ENCODE measurements at regions not wholly inside any gene's neighbourhood (a gene's known extent, or its start where the extent isn't known, plus 50 kb on each side); places are given as distances from the start of the nearest gene placed in this dataset.
"Not testable (repeated sequence)": the region's sequence is repeated elsewhere in the genome, so short reads cannot be mapped to it uniquely, and the experiment has no call there.

DNA sequence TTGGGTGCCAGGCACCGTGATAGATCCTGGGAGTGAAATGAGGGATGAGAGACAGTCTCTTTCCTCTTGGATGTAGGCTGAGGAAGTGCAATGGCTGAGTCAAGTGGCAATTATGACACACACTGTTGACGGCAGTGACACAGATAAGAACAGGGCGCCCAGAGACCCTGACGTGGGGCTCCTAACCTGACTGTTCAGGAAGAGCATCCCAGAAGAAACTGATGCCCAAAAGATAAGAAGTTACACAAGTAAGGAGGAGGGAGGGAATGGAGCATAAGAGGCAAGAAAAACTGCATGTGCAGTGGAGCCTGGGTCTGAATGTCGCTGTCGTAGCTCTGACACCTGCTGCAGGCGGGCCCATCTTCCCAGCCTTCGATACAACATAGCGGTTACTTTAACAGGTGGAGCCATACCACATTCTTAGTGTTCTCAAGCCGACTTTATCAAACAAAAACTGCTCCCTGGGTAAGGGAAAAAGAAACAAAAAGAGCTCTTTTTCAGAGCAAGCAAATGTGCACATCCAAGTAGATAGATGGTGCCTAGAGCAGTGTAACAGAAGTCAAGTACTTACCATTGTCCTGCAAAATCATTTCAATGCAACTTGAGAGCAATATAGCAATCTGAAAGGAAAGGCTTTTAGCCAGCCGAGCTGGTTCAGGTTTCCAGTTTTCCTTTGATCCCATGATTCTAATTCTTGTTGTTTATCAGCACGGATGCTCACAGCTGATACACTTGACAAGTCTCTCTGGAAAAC is 463.9 kb upstream of the JARID2 start:
- no peak for ATAC-seq (ENCODE audit: insufficient read depth, low FRiP score)
- H3K9ac ChIP-seq (ENCODE audit: insufficient read depth in 1 of 2, low read length in 2 of 2): no peak overlapping the region
- no peaks in the 10 kb centered on the region for H3K27me3 ChIP-seq (ENCODE audit: control insufficient read depth in 3 of 3, insufficient read depth in 3 of 3, low read length in 2 of 3)
- peaks cover 0 to 8% (median 0%) of the 10 kb centered on the region in 4 donors for H3K9me3 ChIP-seq (ENCODE audit: control insufficient read depth in 4 of 4, insufficient read depth in 3 of 4, low read length in 3 of 4)
- H3K36me3 ChIP-seq (ENCODE audit: control insufficient read depth in 4 of 4, insufficient read depth in 4 of 4, low read length in 4 of 4): no peaks in the 10 kb centered on the region
- H3K4me3 ChIP-seq: no peak overlapping the region
- DNase-seq: no peak
- TF ChIP-seq, protein P1, sequence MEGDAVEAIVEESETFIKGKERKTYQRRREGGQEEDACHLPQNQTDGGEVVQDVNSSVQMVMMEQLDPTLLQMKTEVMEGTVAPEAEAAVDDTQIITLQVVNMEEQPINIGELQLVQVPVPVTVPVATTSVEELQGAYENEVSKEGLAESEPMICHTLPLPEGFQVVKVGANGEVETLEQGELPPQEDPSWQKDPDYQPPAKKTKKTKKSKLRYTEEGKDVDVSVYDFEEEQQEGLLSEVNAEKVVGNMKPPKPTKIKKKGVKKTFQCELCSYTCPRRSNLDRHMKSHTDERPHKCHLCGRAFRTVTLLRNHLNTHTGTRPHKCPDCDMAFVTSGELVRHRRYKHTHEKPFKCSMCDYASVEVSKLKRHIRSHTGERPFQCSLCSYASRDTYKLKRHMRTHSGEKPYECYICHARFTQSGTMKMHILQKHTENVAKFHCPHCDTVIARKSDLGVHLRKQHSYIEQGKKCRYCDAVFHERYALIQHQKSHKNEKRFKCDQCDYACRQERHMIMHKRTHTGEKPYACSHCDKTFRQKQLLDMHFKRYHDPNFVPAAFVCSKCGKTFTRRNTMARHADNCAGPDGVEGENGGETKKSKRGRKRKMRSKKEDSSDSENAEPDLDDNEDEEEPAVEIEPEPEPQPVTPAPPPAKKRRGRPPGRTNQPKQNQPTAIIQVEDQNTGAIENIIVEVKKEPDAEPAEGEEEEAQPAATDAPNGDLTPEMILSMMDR (IDR thresholded peaks at IDR 0.05; ENCODE audit: control extremely low read depth, extremely low read depth): no peak
- H3K4me1 ChIP-seq (ENCODE audit: control insufficient read depth in 5 of 5, insufficient read depth in 5 of 5, low read length in 5 of 5): peaks cover 0 to 26% (median 3%) of the 10 kb centered on the region in 5 donors
- no peak overlapping the region for H3K27ac ChIP-seq (ENCODE audit: low read depth in 1 of 2, low read length in 1 of 2)
- WGBS, 2 donors: 85 to 87% methylated on average over 12 of the region's 12 CpGs

DNA sequence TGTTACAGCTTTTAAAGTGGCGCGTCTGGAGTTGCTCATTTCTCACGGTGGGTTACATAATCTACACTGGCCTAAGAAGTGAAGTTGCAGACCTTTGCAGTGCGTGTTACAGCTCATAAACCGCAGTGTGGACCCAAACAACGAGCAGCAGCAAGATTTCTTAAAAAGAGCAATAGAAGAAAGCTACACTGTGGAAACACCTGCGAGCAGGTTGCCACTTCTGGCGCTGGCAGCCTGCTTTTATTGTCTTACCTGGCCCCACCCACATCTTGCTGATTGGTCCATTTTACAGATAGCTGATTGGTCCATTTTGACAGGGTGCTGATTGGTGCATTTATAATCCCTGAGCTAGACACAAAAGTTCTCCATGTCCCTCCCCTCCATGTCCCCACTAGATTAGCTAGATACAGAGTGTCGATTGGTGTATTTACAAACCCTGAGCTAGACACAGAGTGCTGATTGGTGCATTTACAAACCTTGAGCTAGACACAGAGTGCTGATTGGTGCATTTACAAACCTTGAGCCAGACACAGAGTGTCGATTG is 462.9 kb upstream of the JARID2 start:
- H3K27ac ChIP-seq (ENCODE audit: low read depth in 1 of 2, low read length in 1 of 2); H3K4me3 ChIP-seq; H3K9ac ChIP-seq (ENCODE audit: insufficient read depth in 1 of 2, low read length in 2 of 2); ATAC-seq (ENCODE audit: insufficient read depth, low FRiP score); H3K9me3 ChIP-seq (ENCODE audit: control insufficient read depth in 4 of 4, insufficient read depth in 3 of 4, low read length in 3 of 4); H3K27me3 ChIP-seq (ENCODE audit: control insufficient read depth in 3 of 3, insufficient read depth in 3 of 3, low read length in 2 of 3); H3K36me3 ChIP-seq (ENCODE audit: control insufficient read depth in 4 of 4, insufficient read depth in 4 of 4, low read length in 4 of 4); DNase-seq: not testable (repeated sequence)
- WGBS, 2 donors: 90 to 93% methylated on average over 10 of the region's 10 CpGs
- peaks cover 0 to 36% (median 3%) of the 10 kb centered on the region in 5 donors for H3K4me1 ChIP-seq (ENCODE audit: control insufficient read depth in 5 of 5, insufficient read depth in 5 of 5, low read length in 5 of 5)

DNA sequence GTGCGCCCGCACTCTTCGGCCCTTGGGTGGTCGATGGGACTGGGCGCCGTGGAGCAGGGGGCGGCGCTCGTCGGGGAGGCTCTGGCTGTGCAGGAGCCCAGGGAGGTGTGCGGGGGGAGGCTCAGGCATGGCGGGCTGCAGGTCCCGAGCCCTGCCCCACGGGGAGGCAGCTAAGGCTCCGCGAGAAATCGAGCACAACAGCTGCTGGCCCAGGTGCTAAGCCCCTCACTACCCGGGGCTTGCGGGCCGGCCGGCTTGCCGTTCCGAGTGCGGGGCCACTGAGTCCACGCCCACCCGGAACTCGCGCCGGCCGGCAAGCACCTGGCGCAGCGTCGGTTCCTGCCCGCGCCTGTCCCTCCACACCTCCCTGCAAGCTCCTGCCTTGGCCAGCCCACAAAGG is 462.3 kb upstream of the JARID2 start:
- H3K4me3 ChIP-seq: no peak overlapping the region
- DNase-seq (no peak), ATAC-seq (ENCODE audit: insufficient read depth, low FRiP score) (no peak)
- TF ChIP-seq, protein P1 (IDR thresholded peaks at IDR 0.05; ENCODE audit: control extremely low read depth, extremely low read depth): no peak
- H3K27me3 ChIP-seq (ENCODE audit: control insufficient read depth in 3 of 3, insufficient read depth in 3 of 3, low read length in 2 of 3): no peaks in the 10 kb centered on the region
- H3K9ac ChIP-seq (ENCODE audit: insufficient read depth in 1 of 2, low read length in 2 of 2): no peak overlapping the region
- H3K9me3 ChIP-seq (ENCODE audit: control insufficient read depth in 4 of 4, insufficient read depth in 3 of 4, low read length in 3 of 4): peaks cover 0 to 8% (median 0%) of the 10 kb centered on the region in 4 donors
- no peaks in the 10 kb centered on the region for H3K36me3 ChIP-seq (ENCODE audit: control insufficient read depth in 4 of 4, insufficient read depth in 4 of 4, low read length in 4 of 4)
- H3K27ac ChIP-seq (ENCODE audit: low read depth in 1 of 2, low read length in 1 of 2): no peak overlapping the region
- H3K4me1 ChIP-seq (ENCODE audit: control insufficient read depth in 5 of 5, insufficient read depth in 5 of 5, low read length in 5 of 5): peaks cover 0 to 38% (median 3%) of the 10 kb centered on the region in 5 donors
- WGBS, 2 donors: 98 to 99% methylated on average over 35 of the region's 35 CpGs

DNA sequence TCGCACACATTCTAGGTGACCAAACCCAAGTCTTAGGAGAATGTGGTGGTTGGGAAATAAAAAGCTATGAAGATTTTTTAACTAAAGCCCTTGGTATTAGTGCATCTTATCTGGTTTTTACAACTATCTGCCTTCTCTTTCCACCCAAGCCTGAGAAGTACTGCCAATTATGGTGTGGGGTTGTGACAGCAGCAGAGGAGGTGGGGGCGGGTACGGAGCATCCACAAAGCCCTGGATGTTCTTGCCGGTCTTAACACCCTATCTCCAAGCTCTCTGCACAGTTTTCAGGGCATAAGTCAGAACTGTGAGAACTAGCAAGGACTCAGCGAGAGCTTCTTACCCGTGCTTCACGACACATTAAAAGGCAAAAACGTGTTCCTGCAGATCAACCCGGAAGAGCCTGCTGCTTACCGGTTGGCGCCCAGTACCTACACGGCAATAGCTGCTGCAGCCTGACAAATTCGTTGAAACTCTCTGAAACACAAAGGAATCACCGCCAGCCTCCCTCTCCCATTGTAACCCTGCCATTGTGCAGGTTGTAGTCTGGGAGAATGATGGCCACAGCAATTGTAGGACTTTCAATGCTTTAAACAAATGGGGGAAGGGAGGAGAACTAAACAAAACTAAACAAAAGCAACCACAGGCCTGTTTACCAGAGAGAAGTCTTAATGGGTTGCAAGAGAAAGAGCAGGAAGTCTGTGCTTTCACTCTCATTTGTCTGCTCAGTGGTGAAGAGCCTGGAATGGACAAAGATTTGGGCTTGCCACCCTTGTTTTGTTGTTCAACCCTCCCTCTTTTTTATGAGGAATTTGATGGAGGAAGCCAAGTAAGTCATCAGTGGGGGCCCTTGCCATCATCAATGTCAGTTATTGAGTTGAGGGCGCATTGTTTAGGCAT is 461.0 kb upstream of the JARID2 start:
- ATAC-seq (ENCODE audit: insufficient read depth, low FRiP score) (no peak), DNase-seq (peak in 2 of 3 donors; percentile 81 to 93)
- H3K9me3 ChIP-seq (ENCODE audit: control insufficient read depth in 4 of 4, insufficient read depth in 3 of 4, low read length in 3 of 4): peaks cover 0 to 8% (median 0%) of the 10 kb centered on the region in 4 donors
- no peak overlapping the region for H3K4me3 ChIP-seq
- H3K27me3 ChIP-seq (ENCODE audit: control insufficient read depth in 3 of 3, insufficient read depth in 3 of 3, low read length in 2 of 3): no peaks in the 10 kb centered on the region
- WGBS, 2 donors: 67 to 69% methylated on average over 15 of the region's 15 CpGs
- no peaks in the 10 kb centered on the region for H3K36me3 ChIP-seq (ENCODE audit: control insufficient read depth in 4 of 4, insufficient read depth in 4 of 4, low read length in 4 of 4)
- H3K27ac ChIP-seq (ENCODE audit: low read depth in 1 of 2, low read length in 1 of 2): no peak overlapping the region
- TF ChIP-seq, protein P1 (IDR thresholded peaks at IDR 0.05; ENCODE audit: control extremely low read depth, extremely low read depth): no peak
- H3K4me1 ChIP-seq (ENCODE audit: control insufficient read depth in 5 of 5, insufficient read depth in 5 of 5, low read length in 5 of 5): peaks cover 0 to 51% (median 3%) of the 10 kb centered on the region in 5 donors
- no peak overlapping the region for H3K9ac ChIP-seq (ENCODE audit: insufficient read depth in 1 of 2, low read length in 2 of 2)
